Breast epithelium (tissue), 3 donors: ENCODE measurements at regions not wholly inside any gene's neighbourhood (a gene's known extent, or its start where the extent isn't known, plus 50 kb on each side); places are given as distances from the start of the nearest gene placed in this dataset.

Source experiments
- CTCF ChIP-seq, 3 donors: fragments of 450-650 bp; IDR thresholded peaks; one replicate each; pipeline ENCODE4 v1.5.1; 2016 to 2017; ENCODE audit warnings: antibody characterized with exemption in 3 of 3, mild to moderate bottlenecking in 3 of 3, moderate library complexity in 3 of 3
- POLR2A ChIP-seq: fragments of 450-650 bp; IDR thresholded peaks from one replicate; pipeline ENCODE4 v1.6.1; 2016; ENCODE audit warnings: antibody characterized with exemption, mild to moderate bottlenecking, moderate library complexity
- POLR2AphosphoS5 ChIP-seq, 3 donors: sonication (generic); formaldehyde crosslinking; IDR thresholded peaks; one replicate each; pipeline ENCODE4 v1.6.1; 2017; ENCODE audit warnings: antibody characterized with exemption in 3 of 3

- TF ChIP-seq CTCF (IDR thresholded peaks at IDR 0.05) (no peak), POLR2AphosphoS5 (IDR thresholded peaks at IDR 0.05) (no peak), POLR2A (no peak)
Measured at GRCh38 chr6:144951730-144952437, 666.7 kb downstream of the UTRN start.
